SK-N-SH treated with all-trans-retinoic acid at 6 μM for 48 hours (cell line): ENCODE measurements at regions not wholly inside any gene's neighbourhood (a gene's known extent, or its start where the extent isn't known, plus 50 kb on each side); places are given as distances from the start of the nearest gene placed in this dataset.

Experiments
- CREB5 ChIP-seq: fragments of 250-450 bp; sonication (Bioruptor Pico); IDR thresholded peaks from 2 replicates; pipeline ENCODE4 v1.5.1; 2020; ENCODE audit warnings: low read depth, mild to moderate bottlenecking, moderate library complexity
- PATZ1 ChIP-seq: fragments of 250-450 bp; sonication (Bioruptor Pico); IDR thresholded peaks from 2 replicates; pipeline ENCODE4 v1.8.0; 2020; ENCODE audit warnings: mild to moderate bottlenecking, moderate library complexity, borderline replicate concordance
- PPARA ChIP-seq: fragments of 250-450 bp; sonication (Bioruptor Pico); IDR thresholded peaks from 2 replicates; pipeline ENCODE4 v1.5.0; 2020; ENCODE audit warnings: mild to moderate bottlenecking, borderline replicate concordance
- SNAI2 ChIP-seq: fragments of 250-450 bp; sonication (Bioruptor Pico); IDR thresholded peaks from 2 replicates; pipeline ENCODE4 v1.5.0; 2020; ENCODE audit warnings: mild to moderate bottlenecking, moderate library complexity
- TCF4 ChIP-seq: fragments of 250-450 bp; sonication (Bioruptor Pico); IDR thresholded peaks from 2 replicates; pipeline ENCODE4 v1.8.0; 2021; ENCODE audit warnings: mild to moderate bottlenecking, moderate library complexity, borderline replicate concordance
- TOX ChIP-seq: fragments of 250-450 bp; sonication (Bioruptor Pico); IDR thresholded peaks from 2 replicates; pipeline ENCODE4 v1.8.0; 2021; ENCODE audit warnings: mild to moderate bottlenecking, moderate library complexity, borderline replicate concordance
- TSHZ2 ChIP-seq: fragments of 250-450 bp; sonication (Bioruptor Pico); IDR thresholded peaks from 2 replicates; pipeline ENCODE4 v1.5.0; 2020; ENCODE audit warnings: mild to moderate bottlenecking, moderate library complexity
- ZFP3 ChIP-seq: fragments of 250-450 bp; sonication (Bioruptor Pico); IDR thresholded peaks from 2 replicates; pipeline ENCODE4 v1.5.0; 2020; ENCODE audit warnings: mild to moderate bottlenecking, moderate library complexity
- ZNF565 ChIP-seq: fragments of 450-650 bp; formaldehyde crosslinking; conservative IDR thresholded peaks from 2 replicates; pipeline ENCODE4 v1.5.0; 2020; ENCODE audit warnings: low read depth, mild to moderate bottlenecking, moderate library complexity
- ZNF70 ChIP-seq: fragments of 450-650 bp; formaldehyde crosslinking; IDR thresholded peaks from 2 replicates; pipeline ENCODE4 v1.5.0; 2020; ENCODE audit warnings: mild to moderate bottlenecking, moderate library complexity
- TF ChIP-seq, protein P1 (sequence below): fragments of 250-450 bp; sonication (Bioruptor Pico); IDR thresholded peaks from 2 replicates; pipeline ENCODE4 v1.8.0; 2021; ENCODE audit warnings: low read depth, mild to moderate bottlenecking, moderate library complexity, borderline replicate concordance

GRCh38 chr2:71776227-71776626, 322.9 kb downstream of the DYSF start:
- TF ChIP-seq CREB5 (CRISPR knock-in tag) (no peak), TCF4 (CRISPR knock-in tag) (no peak), TOX (CRISPR knock-in tag) (no peak), ZFP3 (CRISPR knock-in tag) (no peak), ZNF70 (CRISPR knock-in tag) (no peak), TSHZ2 (no peak), PPARA (CRISPR knock-in tag) (no peak), PATZ1 (CRISPR knock-in tag) (no peak), ZNF565 (CRISPR knock-in tag) (no peak), SNAI2 (CRISPR knock-in tag) (no peak)
- TF ChIP-seq, protein P1, sequence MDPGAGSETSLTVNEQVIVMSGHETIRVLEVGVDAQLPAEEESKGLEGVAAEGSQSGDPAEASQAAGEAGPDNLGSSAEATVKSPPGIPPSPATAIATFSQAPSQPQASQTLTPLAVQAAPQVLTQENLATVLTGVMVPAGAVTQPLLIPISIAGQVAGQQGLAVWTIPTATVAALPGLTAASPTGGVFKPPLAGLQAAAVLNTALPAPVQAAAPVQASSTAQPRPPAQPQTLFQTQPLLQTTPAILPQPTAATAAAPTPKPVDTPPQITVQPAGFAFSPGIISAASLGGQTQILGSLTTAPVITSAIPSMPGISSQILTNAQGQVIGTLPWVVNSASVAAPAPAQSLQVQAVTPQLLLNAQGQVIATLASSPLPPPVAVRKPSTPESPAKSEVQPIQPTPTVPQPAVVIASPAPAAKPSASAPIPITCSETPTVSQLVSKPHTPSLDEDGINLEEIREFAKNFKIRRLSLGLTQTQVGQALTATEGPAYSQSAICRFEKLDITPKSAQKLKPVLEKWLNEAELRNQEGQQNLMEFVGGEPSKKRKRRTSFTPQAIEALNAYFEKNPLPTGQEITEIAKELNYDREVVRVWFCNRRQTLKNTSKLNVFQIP = no peak
